Breast epithelium (tissue), 3 donors: ENCODE measurements at regions not wholly inside any gene's neighbourhood (a gene's known extent, or its start where the extent isn't known, plus 50 kb on each side); places are given as distances from the start of the nearest gene placed in this dataset.

Source experiments
- POLR2AphosphoS5 ChIP-seq, 3 donors: sonication (generic); formaldehyde crosslinking; IDR thresholded peaks; one replicate each; pipeline ENCODE4 v1.6.1; 2017; ENCODE audit warnings: antibody characterized with exemption in 3 of 3
- TF ChIP-seq, protein P1 (sequence below), 3 donors: fragments of 450-650 bp; IDR thresholded peaks; one replicate each; pipeline ENCODE4 v1.5.1; 2016 to 2017; ENCODE audit warnings: antibody characterized with exemption in 3 of 3, mild to moderate bottlenecking in 3 of 3, moderate library complexity in 3 of 3

GRCh38 chr5:165906871-165907270 lies 2384.6 kb upstream of the WWC1 start:
- TF ChIP-seq POLR2AphosphoS5 (IDR thresholded peaks at IDR 0.05): no peak
- TF ChIP-seq, protein P1, sequence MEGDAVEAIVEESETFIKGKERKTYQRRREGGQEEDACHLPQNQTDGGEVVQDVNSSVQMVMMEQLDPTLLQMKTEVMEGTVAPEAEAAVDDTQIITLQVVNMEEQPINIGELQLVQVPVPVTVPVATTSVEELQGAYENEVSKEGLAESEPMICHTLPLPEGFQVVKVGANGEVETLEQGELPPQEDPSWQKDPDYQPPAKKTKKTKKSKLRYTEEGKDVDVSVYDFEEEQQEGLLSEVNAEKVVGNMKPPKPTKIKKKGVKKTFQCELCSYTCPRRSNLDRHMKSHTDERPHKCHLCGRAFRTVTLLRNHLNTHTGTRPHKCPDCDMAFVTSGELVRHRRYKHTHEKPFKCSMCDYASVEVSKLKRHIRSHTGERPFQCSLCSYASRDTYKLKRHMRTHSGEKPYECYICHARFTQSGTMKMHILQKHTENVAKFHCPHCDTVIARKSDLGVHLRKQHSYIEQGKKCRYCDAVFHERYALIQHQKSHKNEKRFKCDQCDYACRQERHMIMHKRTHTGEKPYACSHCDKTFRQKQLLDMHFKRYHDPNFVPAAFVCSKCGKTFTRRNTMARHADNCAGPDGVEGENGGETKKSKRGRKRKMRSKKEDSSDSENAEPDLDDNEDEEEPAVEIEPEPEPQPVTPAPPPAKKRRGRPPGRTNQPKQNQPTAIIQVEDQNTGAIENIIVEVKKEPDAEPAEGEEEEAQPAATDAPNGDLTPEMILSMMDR (IDR thresholded peaks at IDR 0.05): no peak
